HepG2 (cell line): ENCODE measurements at regions not wholly inside any gene's neighbourhood (a gene's known extent, or its start where the extent isn't known, plus 50 kb on each side); places are given as distances from the start of the nearest gene placed in this dataset.

ENCODE experiments used
- ATAC-seq: fragments of 200-7000 bp; cut with Tn5 transposase; 3 replicates; pipeline ENCODE4 v1.9.1; 2020; ENCODE audit warnings: mild to moderate bottlenecking, moderate library complexity
- BruUV-seq: library from RNA; stranded (reverse); fragments of 400-500 nt; replicated peaks from 2 replicates; lab custom pipeline; 2021; lab: Mats Ljungman, UMichigan
- CTCF ChIA-PET: fragments of 300-600 bp; formaldehyde crosslinking; extraction: SDS; loops from one replicate; lab custom pipeline; 2021; ENCODE audit warnings: low total read pairs, inconsistent platforms, low intra/inter-chr PET ratio; lab: Yijun Ruan, JAX
- POLR2A ChIA-PET: fragments of 350-600 bp; sonication (Branson Sonifier 250); formaldehyde crosslinking; loops from one replicate; lab custom pipeline; 2020; ENCODE audit warnings: antibody characterized with exemption, inconsistent platforms; lab: Yijun Ruan, JAX
- DNase-seq: peaks from one replicate; pipeline ENCODE4 v3.0.0-alpha.2; 2015; ENCODE audit warnings: low spot score
- FAIRE-seq: peaks from 3 replicates; lab custom pipeline; 2011; peaks lifted over from hg19 to GRCh38; lab: Jason Lieb, UNC
- H2AFZ ChIP-seq: one replicate; pipeline ENCODE4 v1.6.1; 2011; ENCODE audit warnings: low read length, inconsistent platforms
- H3K27ac ChIP-seq: fragments of 300-600 bp; 3 replicates; pipeline ENCODE4 v1.8.0; 2011; ENCODE audit warnings: mixed run types, mild to moderate bottlenecking, mixed read lengths, low read length, inconsistent platforms; ENCODE audit not compliant: insufficient read depth; ENCODE audit errors: extremely low read length
- H3K27me3 ChIP-seq, 2 experiments: fragments of 200-600 bp in 1 of 2; 2 replicates in 1 of 2; 3 replicates in 1 of 2; pipeline versions ENCODE4 v1.6.0 to v1.8.0; 2011; ENCODE audit warnings: low read length in 2 of 2, mild to moderate bottlenecking in 2 of 2, moderate library complexity in 2 of 2, inconsistent platforms in 1 of 2; ENCODE audit not compliant: insufficient read depth in 2 of 2, control insufficient read depth in 1 of 2
- H3K36me3 ChIP-seq, 2 experiments: fragments of 200-600 bp in 1 of 2; replicated peaks in 1 of 2; 2 replicates in 1 of 2; 3 replicates in 1 of 2; pipeline versions ENCODE4 v1.5.1 to v1.8.0; 2011; ENCODE audit warnings: low read length in 2 of 2, inconsistent platforms in 1 of 2; ENCODE audit not compliant: insufficient read depth in 2 of 2, control insufficient read depth in 1 of 2
- H3K4me1 ChIP-seq: 2 replicates; pipeline ENCODE4 v1.5.1; 2012; ENCODE audit warnings: low read length, inconsistent platforms; ENCODE audit not compliant: insufficient read depth
- H3K4me2 ChIP-seq: 2 replicates; pipeline ENCODE4 v1.6.0; 2011; ENCODE audit warnings: low read depth, low read length, inconsistent platforms
- H3K4me3 ChIP-seq, 3 experiments: fragments of 200-600 bp in 1 of 3; sonication (generic), shearing (Covaris generic) in 1 of 3; replicated peaks in 1 of 3; 2 replicates each; pipeline ENCODE4 v1.5.1; 2011 to 2016; ENCODE audit warnings: low read length in 3 of 3, inconsistent platforms in 2 of 3, low read depth in 2 of 3, mild to moderate bottlenecking in 2 of 3, control low read depth in 1 of 3, mixed read lengths in 1 of 3; ENCODE audit not compliant: insufficient read depth in 1 of 3
- H3K79me2 ChIP-seq: one replicate; pipeline ENCODE4 v1.6.1; 2011; ENCODE audit warnings: low read length, inconsistent platforms; ENCODE audit not compliant: insufficient read depth
- H3K9ac ChIP-seq: 2 replicates; pipeline ENCODE4 v1.6.0; 2011; ENCODE audit warnings: mild to moderate bottlenecking, low read depth, low read length, inconsistent platforms; ENCODE audit not compliant: insufficient read depth
- H3K9me3 ChIP-seq: 2 replicates; pipeline ENCODE4 v1.5.1; 2012; ENCODE audit warnings: mild to moderate bottlenecking, low read length
- H4K20me1 ChIP-seq: 2 replicates; pipeline ENCODE4 v1.6.0; 2011; ENCODE audit warnings: inconsistent platforms, mild to moderate bottlenecking, low read length, moderate library complexity; ENCODE audit not compliant: insufficient read depth
- CBX5 ChIP-seq: sonication (generic); formaldehyde crosslinking; IDR thresholded peaks from 2 replicates; pipeline ENCODE4 v1.4.0; 2020; ENCODE audit warnings: missing genetic modification reagents, borderline replicate concordance
- ELF3 ChIP-seq: IDR thresholded peaks from 2 replicates; pipeline ENCODE4 v1.6.1; 2016; ENCODE audit warnings: missing genetic modification reagents, missing compliant biosample characterization
- GATAD1 ChIP-seq: IDR thresholded peaks from 2 replicates; pipeline ENCODE4 v1.6.1; 2016; ENCODE audit warnings: missing genetic modification reagents, missing compliant biosample characterization
- MAFF ChIP-seq: IDR thresholded peaks from 2 replicates; pipeline ENCODE4 v1.6.1; 2011; ENCODE audit warnings: low read depth, low read length, improper control_type of control experiment
- NAIF1 ChIP-seq: sonication (generic); formaldehyde crosslinking; IDR thresholded peaks from 2 replicates; pipeline ENCODE4 v1.5.0; 2020; ENCODE audit warnings: mild to moderate bottlenecking, missing genetic modification reagents, borderline replicate concordance
- RFX1 ChIP-seq: fragments of 450-650 bp; IDR thresholded peaks from 2 replicates; pipeline ENCODE4 v1.6.1; 2017
- STAG1 ChIP-seq: sonication (generic); formaldehyde crosslinking; IDR thresholded peaks from 2 replicates; pipeline ENCODE4 v1.4.0; 2020; ENCODE audit warnings: missing genetic modification reagents
- TP53 ChIP-seq: sonication (generic); formaldehyde crosslinking; conservative IDR thresholded peaks from 2 replicates; pipeline ENCODE4 v1.4.0; 2020; ENCODE audit warnings: missing genetic modification reagents
- TSC22D2 ChIP-seq: sonication (generic); formaldehyde crosslinking; IDR thresholded peaks from 2 replicates; pipeline ENCODE4 v1.5.1; 2020; ENCODE audit warnings: missing genetic modification reagents, mild to moderate bottlenecking, borderline replicate concordance
- WGBS: methylation state at CpG from one replicate; pipeline ENCODE4 v1.1.6; 2017; ENCODE audit warnings: low lambda C conversion rate; 5-methylcytosine and 5-hydroxymethylcytosine counted together
- in situ Hi-C: cut with HindIII; loops from 2 replicates; pipeline ENCODE4 v1.10.0; 2017; ENCODE audit warnings: low pct_unique_long_range_greater_than_20kb; ENCODE audit not compliant: extremely low pct_ligation_motif_present
- intact Hi-C: fragments of 100-400 bp; cut with micrococcal nuclease; formaldehyde crosslinking; loops from one replicate; pipeline ENCODE4 v1.10.0; 2022; ENCODE audit not compliant: unreplicated experiment
- TF ChIP-seq, protein P1 (sequence below): sonication (generic); formaldehyde crosslinking; IDR thresholded peaks from 2 replicates; pipeline ENCODE4 v1.5.0; 2020; ENCODE audit warnings: mild to moderate bottlenecking, missing genetic modification reagents, moderate library complexity
- TF ChIP-seq, protein P2 (sequence below): sonication (generic); formaldehyde crosslinking; IDR thresholded peaks from 2 replicates; pipeline ENCODE4 v1.8.1; 2023; ENCODE audit warnings: missing genetic modification reagents, mild to moderate bottlenecking, borderline replicate concordance
- TF ChIP-seq, protein P3 (sequence below): sonication (generic); formaldehyde crosslinking; IDR thresholded peaks from 2 replicates; pipeline ENCODE4 v1.4.0; 2020; ENCODE audit warnings: missing genetic modification reagents, borderline replicate concordance

DNA sequence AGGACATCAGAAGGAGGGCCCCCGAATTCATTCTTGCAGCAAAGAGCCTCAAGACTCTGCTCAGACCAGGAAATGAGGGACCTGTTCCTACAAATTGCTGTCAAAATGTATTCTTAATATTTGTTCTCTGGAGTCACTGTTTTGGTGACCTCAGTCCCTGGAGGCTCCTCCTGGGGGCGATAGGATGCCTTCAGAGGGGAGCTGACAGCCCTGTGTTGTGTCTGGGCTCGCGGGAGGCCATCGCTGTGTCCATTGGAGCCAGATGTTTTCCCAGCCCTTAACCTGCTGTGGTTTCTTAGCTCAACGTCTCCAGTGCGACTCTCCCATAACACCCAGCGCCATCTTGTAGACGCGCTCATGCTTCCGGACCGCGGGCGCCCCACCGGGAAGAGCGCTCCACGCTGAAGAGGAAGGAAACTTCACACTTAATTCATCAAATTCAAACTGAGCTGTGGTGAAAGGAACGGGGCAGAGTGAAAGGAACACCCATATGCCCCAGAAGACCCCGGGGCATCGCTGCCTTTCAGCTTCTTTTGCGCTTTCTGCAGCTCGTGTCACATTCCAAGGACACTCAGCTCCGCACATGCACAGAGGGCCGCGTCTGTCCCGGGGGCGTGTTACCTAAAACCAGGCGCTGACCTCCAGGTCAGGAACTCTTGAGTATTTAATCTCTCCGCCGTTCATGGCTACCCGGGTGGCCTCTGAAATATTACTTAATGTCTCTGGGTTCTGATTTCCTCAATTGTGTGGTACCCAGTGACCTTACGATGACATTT is 112.3 kb upstream of the GDNF start:
- Histone ChIP-seq H3K36me3 (no peaks in the 10 kb centered on the region), H4K20me1 (no peaks in the 10 kb centered on the region), H3K4me2 (no peak overlapping the region), H3K4me1 (0 out of 2 replicates have a peak, but pooled peaks cover 7% of the 10 kb centered on the region), H2AFZ (no peak overlapping the region), H3K4me3 (no peak overlapping the region), H3K27ac (no peak overlapping the region), H3K27me3 (peaks cover 0 to 8% of the 10 kb centered on the region in 2 experiments; a peak in 1 of 5 replicates), H3K9me3 (peaks cover under 1% of the 10 kb centered on the region; the same call in 1 of the 2 replicates), H3K79me2 (no peaks in the 10 kb centered on the region), H3K9ac (no peak overlapping the region)
- no TSS peak for BruUV-seq
- no peak for DNase-seq
- no peak for FAIRE-seq
- POLR2A ChIA-PET = no interaction called here
- CTCF ChIA-PET = no interaction called here
- WGBS = 72% methylated on average over 32 of the region's 32 CpGs
- 0 out of 3 replicates have a peak, but pooled peaks have one; percentile 32 for ATAC-seq
- TF ChIP-seq TSC22D2 (CRISPR knock-in tag) (no peak), ELF3 (no peak), STAG1 (CRISPR knock-in tag) (peak; percentile 24; the same call in 1 of the 2 replicates)
- TF ChIP-seq, protein P1, sequence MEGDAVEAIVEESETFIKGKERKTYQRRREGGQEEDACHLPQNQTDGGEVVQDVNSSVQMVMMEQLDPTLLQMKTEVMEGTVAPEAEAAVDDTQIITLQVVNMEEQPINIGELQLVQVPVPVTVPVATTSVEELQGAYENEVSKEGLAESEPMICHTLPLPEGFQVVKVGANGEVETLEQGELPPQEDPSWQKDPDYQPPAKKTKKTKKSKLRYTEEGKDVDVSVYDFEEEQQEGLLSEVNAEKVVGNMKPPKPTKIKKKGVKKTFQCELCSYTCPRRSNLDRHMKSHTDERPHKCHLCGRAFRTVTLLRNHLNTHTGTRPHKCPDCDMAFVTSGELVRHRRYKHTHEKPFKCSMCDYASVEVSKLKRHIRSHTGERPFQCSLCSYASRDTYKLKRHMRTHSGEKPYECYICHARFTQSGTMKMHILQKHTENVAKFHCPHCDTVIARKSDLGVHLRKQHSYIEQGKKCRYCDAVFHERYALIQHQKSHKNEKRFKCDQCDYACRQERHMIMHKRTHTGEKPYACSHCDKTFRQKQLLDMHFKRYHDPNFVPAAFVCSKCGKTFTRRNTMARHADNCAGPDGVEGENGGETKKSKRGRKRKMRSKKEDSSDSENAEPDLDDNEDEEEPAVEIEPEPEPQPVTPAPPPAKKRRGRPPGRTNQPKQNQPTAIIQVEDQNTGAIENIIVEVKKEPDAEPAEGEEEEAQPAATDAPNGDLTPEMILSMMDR (CRISPR knock-in tag) = peak; percentile 8; the same call in 1 of the 2 replicates
- in situ Hi-C loops (no loop called here), intact Hi-C loops (no loop called here)

DNA sequence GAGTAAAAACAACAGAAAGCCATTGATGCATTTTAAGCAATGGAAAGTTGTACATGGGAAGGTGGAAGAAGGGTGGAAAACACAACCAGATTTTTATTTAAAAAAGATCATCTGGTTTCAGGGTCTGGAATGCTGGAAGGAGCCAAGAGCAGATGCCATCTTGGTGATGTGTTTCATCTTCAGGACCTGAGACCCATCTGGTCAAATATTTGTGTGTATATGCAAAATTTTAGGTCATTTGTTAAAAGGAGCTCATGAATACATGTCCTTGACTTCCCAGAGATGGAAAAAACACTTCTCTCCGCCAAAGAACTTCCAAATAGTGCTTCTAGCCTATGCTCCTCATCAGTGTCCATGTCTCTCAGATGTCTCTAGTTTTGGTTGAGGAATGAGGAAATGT is 110.6 kb upstream of the GDNF start:
- no peaks in the 10 kb centered on the region for H4K20me1 ChIP-seq
- no peak for ATAC-seq
- no peak overlapping the region for H3K9ac ChIP-seq
- H3K79me2 ChIP-seq = no peaks in the 10 kb centered on the region
- WGBS = 0% methylated on average over 1 of the region's 1 CpG
- intact Hi-C loops (no loop called here), in situ Hi-C loops (no loop called here)
- CTCF ChIA-PET = no interaction called here
- H3K4me1 ChIP-seq = 0 out of 2 replicates have a peak, but pooled peaks cover 6% of the 10 kb centered on the region
- no peak overlapping the region for H3K4me3 ChIP-seq
- no peak for DNase-seq
- POLR2A ChIA-PET = no interaction called here
- no peak for FAIRE-seq
- no TSS peak for BruUV-seq
- H3K27ac ChIP-seq = no peak overlapping the region
- no peak overlapping the region for H2AFZ ChIP-seq
- peaks cover 0 to 8% of the 10 kb centered on the region in 2 experiments; a peak in 1 of 5 replicates for H3K27me3 ChIP-seq
- no peaks in the 10 kb centered on the region for H3K9me3 ChIP-seq
- no peak overlapping the region for H3K4me2 ChIP-seq
- no peaks in the 10 kb centered on the region for H3K36me3 ChIP-seq
- TF ChIP-seq, protein P2, sequence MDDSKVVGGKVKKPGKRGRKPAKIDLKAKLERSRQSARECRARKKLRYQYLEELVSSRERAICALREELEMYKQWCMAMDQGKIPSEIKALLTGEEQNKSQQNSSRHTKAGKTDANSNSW (CRISPR knock-in tag) = no peak
- no peak for TF ChIP-seq GATAD1 (CRISPR knock-in tag)
- TF ChIP-seq, protein P3, sequence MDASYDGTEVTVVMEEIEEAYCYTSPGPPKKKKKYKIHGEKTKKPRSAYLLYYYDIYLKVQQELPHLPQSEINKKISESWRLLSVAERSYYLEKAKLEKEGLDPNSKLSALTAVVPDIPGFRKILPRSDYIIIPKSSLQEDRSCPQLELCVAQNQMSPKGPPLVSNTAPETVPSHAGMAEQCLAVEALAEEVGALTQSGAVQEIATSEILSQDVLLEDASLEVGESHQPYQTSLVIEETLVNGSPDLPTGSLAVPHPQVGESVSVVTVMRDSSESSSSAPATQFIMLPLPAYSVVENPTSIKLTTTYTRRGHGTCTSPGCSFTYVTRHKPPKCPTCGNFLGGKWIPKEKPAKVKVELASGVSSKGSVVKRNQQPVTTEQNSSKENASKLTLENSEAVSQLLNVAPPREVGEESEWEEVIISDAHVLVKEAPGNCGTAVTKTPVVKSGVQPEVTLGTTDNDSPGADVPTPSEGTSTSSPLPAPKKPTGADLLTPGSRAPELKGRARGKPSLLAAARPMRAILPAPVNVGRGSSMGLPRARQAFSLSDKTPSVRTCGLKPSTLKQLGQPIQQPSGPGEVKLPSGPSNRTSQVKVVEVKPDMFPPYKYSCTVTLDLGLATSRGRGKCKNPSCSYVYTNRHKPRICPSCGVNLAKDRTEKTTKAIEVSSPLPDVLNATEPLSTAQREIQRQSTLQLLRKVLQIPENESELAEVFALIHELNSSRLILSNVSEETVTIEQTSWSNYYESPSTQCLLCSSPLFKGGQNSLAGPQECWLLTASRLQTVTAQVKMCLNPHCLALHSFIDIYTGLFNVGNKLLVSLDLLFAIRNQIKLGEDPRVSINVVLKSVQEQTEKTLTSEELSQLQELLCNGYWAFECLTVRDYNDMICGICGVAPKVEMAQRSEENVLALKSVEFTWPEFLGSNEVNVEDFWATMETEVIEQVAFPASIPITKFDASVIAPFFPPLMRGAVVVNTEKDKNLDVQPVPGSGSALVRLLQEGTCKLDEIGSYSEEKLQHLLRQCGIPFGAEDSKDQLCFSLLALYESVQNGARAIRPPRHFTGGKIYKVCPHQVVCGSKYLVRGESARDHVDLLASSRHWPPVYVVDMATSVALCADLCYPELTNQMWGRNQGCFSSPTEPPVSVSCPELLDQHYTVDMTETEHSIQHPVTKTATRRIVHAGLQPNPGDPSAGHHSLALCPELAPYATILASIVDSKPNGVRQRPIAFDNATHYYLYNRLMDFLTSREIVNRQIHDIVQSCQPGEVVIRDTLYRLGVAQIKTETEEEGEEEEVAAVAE (CRISPR knock-in tag) = no peak
- TF ChIP-seq NAIF1 (CRISPR knock-in tag) = no peak
- no peak for TF ChIP-seq RFX1
- TF ChIP-seq CBX5 = no peak
- no peak for TF ChIP-seq MAFF
- no peak for TF ChIP-seq TP53
